Liver (tissue), 8 donors: ENCODE measurements at regions not wholly inside any gene's neighbourhood (a gene's known extent, or its start where the extent isn't known, plus 50 kb on each side); places are given as distances from the start of the nearest gene placed in this dataset.

Experiments used
- DNase-seq: peaks from one replicate; pipeline ENCODE4 v3.0.0-alpha.2; 2017; ENCODE audit warnings: low spot score
- H3K27ac ChIP-seq, 2 donors: one replicate each; pipeline ENCODE4 v1.7.0; 2013; ENCODE audit warnings: inconsistent platforms in 2 of 2, low read length in 2 of 2, control low read depth in 1 of 2, low read depth in 1 of 2, mild to moderate bottlenecking in 1 of 2
- H3K27me3 ChIP-seq, 4 donors: one replicate each; pipeline versions ENCODE4 v1.6.1 to v1.7.0; 2013; ENCODE audit warnings: low read length in 3 of 4, inconsistent platforms in 1 of 4, mild to moderate bottlenecking in 1 of 4, moderate library complexity in 1 of 4; ENCODE audit not compliant: control insufficient read depth in 4 of 4, insufficient read depth in 4 of 4
- H3K36me3 ChIP-seq, 4 donors: one replicate each; pipeline versions ENCODE4 v1.6.1 to v1.7.0; 2013; ENCODE audit warnings: low read length in 3 of 4, mild to moderate bottlenecking in 3 of 4, low read depth in 1 of 4, moderate library complexity in 1 of 4; ENCODE audit not compliant: control insufficient read depth in 4 of 4, insufficient read depth in 3 of 4
- H3K4me1 ChIP-seq, 4 donors: one replicate each; pipeline versions ENCODE4 v1.6.1 to v1.7.0; 2013; ENCODE audit warnings: low read length in 3 of 4, mild to moderate bottlenecking in 3 of 4, moderate library complexity in 1 of 4; ENCODE audit not compliant: control insufficient read depth in 4 of 4, insufficient read depth in 4 of 4
- H3K4me3 ChIP-seq, 3 donors: one replicate each; pipeline versions ENCODE4 v1.6.1 to v1.7.0; 2013; ENCODE audit warnings: low read length in 3 of 3, control low read depth in 1 of 3, low read depth in 1 of 3, mild to moderate bottlenecking in 1 of 3
- H3K9ac ChIP-seq, 2 donors: one replicate each; pipeline ENCODE4 v1.7.0; 2013; ENCODE audit warnings: low read length in 2 of 2, mild to moderate bottlenecking in 2 of 2, moderate library complexity in 2 of 2, control low read depth in 1 of 2, low read depth in 1 of 2
- H3K9me3 ChIP-seq, 4 donors: one replicate each; pipeline versions ENCODE4 v1.6.1 to v1.7.0; 2013; ENCODE audit warnings: low read length in 3 of 4; ENCODE audit not compliant: control insufficient read depth in 4 of 4
- ATF3 ChIP-seq: IDR thresholded peaks from 2 replicates; pipeline ENCODE4 v1.6.1; 2016; ENCODE audit warnings: antibody characterized with exemption
- CTCF ChIP-seq: fragments of 150-350 bp; IDR thresholded peaks from 2 replicates; pipeline ENCODE4 v1.5.1; 2017; ENCODE audit warnings: improper control_type of control experiment, low read depth, low read length; ENCODE audit not compliant: missing input control
- EGR1 ChIP-seq, 2 donors: IDR thresholded peaks; 2 replicates each; pipeline ENCODE4 v1.6.1; 2016 to 2018; ENCODE audit warnings: antibody characterized with exemption in 2 of 2, low read depth in 2 of 2
- FOXA1 ChIP-seq: IDR thresholded peaks from 2 replicates; pipeline ENCODE4 v1.6.1; 2016; ENCODE audit warnings: antibody characterized with exemption
- FOXA2 ChIP-seq: IDR thresholded peaks from 2 replicates; pipeline ENCODE4 v1.6.1; 2016; ENCODE audit warnings: antibody characterized with exemption
- GABPA ChIP-seq, 2 donors: IDR thresholded peaks in 1 of 2; conservative IDR thresholded peaks in 1 of 2; 2 replicates each; pipeline ENCODE4 v1.6.1; 2016; ENCODE audit warnings: antibody characterized with exemption in 2 of 2, mild to moderate bottlenecking in 1 of 2, moderate library complexity in 1 of 2
- HNF4A ChIP-seq, 2 donors: conservative IDR thresholded peaks; 2 replicates each; pipeline ENCODE4 v1.6.1; 2016; ENCODE audit warnings: antibody characterized with exemption in 2 of 2, mild to moderate bottlenecking in 2 of 2
- HNF4G ChIP-seq: IDR thresholded peaks from 2 replicates; pipeline ENCODE4 v1.6.1; 2016; ENCODE audit warnings: antibody characterized with exemption
- JUND ChIP-seq, 2 donors: IDR thresholded peaks; 2 replicates each; pipeline ENCODE4 v1.6.1; 2016; ENCODE audit warnings: antibody characterized with exemption in 2 of 2
- MAX ChIP-seq: IDR thresholded peaks from 2 replicates; pipeline ENCODE4 v1.6.1; 2016; ENCODE audit warnings: antibody characterized with exemption
- NR2F2 ChIP-seq: IDR thresholded peaks from 2 replicates; pipeline ENCODE4 v1.6.1; 2016; ENCODE audit warnings: antibody characterized with exemption
- RAD21 ChIP-seq, 2 donors: IDR thresholded peaks; 2 replicates each; pipeline ENCODE4 v1.6.1; 2016; ENCODE audit warnings: antibody characterized with exemption in 2 of 2, mild to moderate bottlenecking in 2 of 2
- REST ChIP-seq: IDR thresholded peaks from 2 replicates; pipeline ENCODE4 v1.6.1; 2016; ENCODE audit warnings: antibody characterized with exemption, mild to moderate bottlenecking
- RXRA ChIP-seq, 2 donors: IDR thresholded peaks; 2 replicates each; pipeline ENCODE4 v1.6.1; 2017 to 2018; ENCODE audit warnings: antibody characterized with exemption in 2 of 2, mild to moderate bottlenecking in 1 of 2
- SP1 ChIP-seq: IDR thresholded peaks from 2 replicates; pipeline ENCODE4 v1.6.1; 2018; ENCODE audit warnings: antibody characterized with exemption, mild to moderate bottlenecking
- TAF1 ChIP-seq: conservative IDR thresholded peaks from 2 replicates; pipeline ENCODE4 v1.6.1; 2016; ENCODE audit warnings: antibody characterized with exemption, mild to moderate bottlenecking
- YY1 ChIP-seq: IDR thresholded peaks from 2 replicates; pipeline ENCODE4 v1.6.1; 2016; ENCODE audit warnings: antibody characterized with exemption, mild to moderate bottlenecking
- WGBS: extraction: QIAGEN DNeasy Blood & Tissue Kit; methylation state at CpG from one replicate; pipeline ENCODE4 v1.1.7; 2013; 5-methylcytosine and 5-hydroxymethylcytosine counted together
- donor health status: healthy.
- donor health status: healthy.
- donor health status: healthy.
- donor health status: healthy.
- donor health status: healthy.

- no peak overlapping the region for H3K4me3 ChIP-seq
- peak; percentile 52 for TF ChIP-seq HNF4G
- peak; percentile 69 to 94 for TF ChIP-seq HNF4A (conservative IDR thresholded peaks at IDR 0.05)
- peak; percentile 59 for TF ChIP-seq CTCF
- peak; percentile 80 for TF ChIP-seq NR2F2
- peak; percentile 92 to 94 for TF ChIP-seq RAD21 (IDR thresholded peaks at IDR 0.05)
- TF ChIP-seq REST, result no peak
- no peak for TF ChIP-seq YY1
- peak; percentile 26 to 77 for TF ChIP-seq RXRA (IDR thresholded peaks at IDR 0.05)
- no peaks in the 10 kb centered on the region for H3K9me3 ChIP-seq
- no peak overlapping the region for H3K27ac ChIP-seq
- H3K27me3 ChIP-seq, result no peaks in the 10 kb centered on the region
- 45% methylated on average over 4 of the region's 4 CpGs for WGBS
- peaks cover 0 to 11% (median 6%) of the 10 kb centered on the region in 4 donors for H3K4me1 ChIP-seq
- H3K9ac ChIP-seq, result no peak overlapping the region
- no peaks in the 10 kb centered on the region for H3K36me3 ChIP-seq
- DNase-seq, result no peak
These were observed 326.0 kb upstream of the SGO1 start for GRCh38 chr3:20511863-20512505.

- Histone ChIP-seq H3K9ac (no peak overlapping the region), H3K4me3 (no peak overlapping the region), H3K36me3 (no peaks in the 10 kb centered on the region), H3K9me3 (no peaks in the 10 kb centered on the region), H3K27ac (no peak overlapping the region), H3K27me3 (no peaks in the 10 kb centered on the region), H3K4me1 (peaks cover 0 to 10% (median 4%) of the 10 kb centered on the region in 4 donors)
- TF ChIP-seq GABPA (IDR thresholded peaks at IDR 0.05 in 1 of 2, conservative IDR thresholded peaks at IDR 0.05 in 1 of 2), result no peak
- TF ChIP-seq NR2F2, result no peak
- no peak for TF ChIP-seq YY1
- TF ChIP-seq ATF3, result no peak
- no peak for TF ChIP-seq MAX
- TF ChIP-seq EGR1 (IDR thresholded peaks at IDR 0.05; ENCODE audit: low read depth in 2 of 2), result no peak
- peak in 1 of 2 donors; percentile 4 for TF ChIP-seq RAD21 (IDR thresholded peaks at IDR 0.05)
- TF ChIP-seq CTCF, result no peak
- TF ChIP-seq RXRA (IDR thresholded peaks at IDR 0.05), result peak in 1 of 2 donors; percentile 38
- no peak for TF ChIP-seq TAF1
- no peak for TF ChIP-seq HNF4G
- peak; percentile 9 to 57 for TF ChIP-seq HNF4A (conservative IDR thresholded peaks at IDR 0.05)
- TF ChIP-seq REST, result no peak
- no peak for TF ChIP-seq JUND (IDR thresholded peaks at IDR 0.05)
- no peak for TF ChIP-seq FOXA2
- TF ChIP-seq SP1, result no peak
- TF ChIP-seq FOXA1, result no peak
- no peak for DNase-seq
- WGBS, result 26% methylated on average over 4 of the region's 4 CpGs
These were observed 324.4 kb upstream of the SGO1 start for GRCh38 chr3:20510396-20510795.
